HFFc6 (cell line): ENCODE measurements at regions not wholly inside any gene's neighbourhood (a gene's known extent, or its start where the extent isn't known, plus 50 kb on each side); places are given as distances from the start of the nearest gene placed in this dataset.

Experiments used
- DNase-seq: peaks from one replicate; pipeline ENCODE4 v3.0.0-alpha.2; 2018
- H3K27ac Mint-ChIP-seq: 2 replicates; pipeline ENCODE4 v1.8.0; 2020; ENCODE audit warnings: mild to moderate bottlenecking, mixed read lengths
- H3K27me3 Mint-ChIP-seq: 2 replicates; pipeline ENCODE4 v1.8.0; 2021; ENCODE audit warnings: mild to moderate bottlenecking, moderate library complexity, mixed read lengths; ENCODE audit not compliant: insufficient read depth
- H3K36me3 Mint-ChIP-seq: 2 replicates; pipeline ENCODE4 v1.8.0; 2021; ENCODE audit warnings: low read depth, mixed read lengths
- H3K4me1 Mint-ChIP-seq: 2 replicates; pipeline ENCODE4 v1.8.0; 2020; ENCODE audit warnings: low read depth, mixed read lengths
- H3K4me3 Mint-ChIP-seq: 2 replicates; pipeline ENCODE4 v1.8.0; 2020; ENCODE audit warnings: mild to moderate bottlenecking, moderate library complexity, mixed read lengths
- H3K9me3 Mint-ChIP-seq: 2 replicates; pipeline ENCODE4 v1.8.0; 2020; ENCODE audit warnings: mild to moderate bottlenecking, mixed read lengths
- TF ChIP-seq, protein P1 (sequence below): fragments of 200-600 bp; sonication (generic); IDR thresholded peaks from 2 replicates; pipeline ENCODE4 v1.5.0; 2021; ENCODE audit warnings: antibody characterized with exemption, mild to moderate bottlenecking

DNA sequence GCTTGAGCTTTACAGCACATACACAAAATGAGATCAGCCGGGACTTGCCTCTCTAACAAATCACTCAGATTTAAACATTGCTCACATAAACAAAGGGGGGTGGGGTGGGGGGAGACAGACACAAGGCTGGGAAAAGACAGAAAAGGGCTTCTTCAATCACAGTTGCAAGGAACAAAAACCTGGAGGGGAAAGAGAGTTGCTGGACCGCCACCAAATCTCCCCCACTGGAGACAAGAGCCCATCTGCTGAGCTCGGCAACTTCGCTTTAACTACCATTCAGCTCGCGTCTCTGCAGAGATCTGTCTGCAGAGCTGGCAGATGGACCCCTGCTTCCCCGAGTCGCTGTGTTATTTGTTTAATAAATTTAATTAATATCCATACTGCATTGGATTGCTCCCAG lies 165.0 kb downstream of the RCN1 start:
- TF ChIP-seq, protein P1, sequence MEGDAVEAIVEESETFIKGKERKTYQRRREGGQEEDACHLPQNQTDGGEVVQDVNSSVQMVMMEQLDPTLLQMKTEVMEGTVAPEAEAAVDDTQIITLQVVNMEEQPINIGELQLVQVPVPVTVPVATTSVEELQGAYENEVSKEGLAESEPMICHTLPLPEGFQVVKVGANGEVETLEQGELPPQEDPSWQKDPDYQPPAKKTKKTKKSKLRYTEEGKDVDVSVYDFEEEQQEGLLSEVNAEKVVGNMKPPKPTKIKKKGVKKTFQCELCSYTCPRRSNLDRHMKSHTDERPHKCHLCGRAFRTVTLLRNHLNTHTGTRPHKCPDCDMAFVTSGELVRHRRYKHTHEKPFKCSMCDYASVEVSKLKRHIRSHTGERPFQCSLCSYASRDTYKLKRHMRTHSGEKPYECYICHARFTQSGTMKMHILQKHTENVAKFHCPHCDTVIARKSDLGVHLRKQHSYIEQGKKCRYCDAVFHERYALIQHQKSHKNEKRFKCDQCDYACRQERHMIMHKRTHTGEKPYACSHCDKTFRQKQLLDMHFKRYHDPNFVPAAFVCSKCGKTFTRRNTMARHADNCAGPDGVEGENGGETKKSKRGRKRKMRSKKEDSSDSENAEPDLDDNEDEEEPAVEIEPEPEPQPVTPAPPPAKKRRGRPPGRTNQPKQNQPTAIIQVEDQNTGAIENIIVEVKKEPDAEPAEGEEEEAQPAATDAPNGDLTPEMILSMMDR: no peak
- no peak overlapping the region for H3K27ac Mint-ChIP-seq

DNA sequence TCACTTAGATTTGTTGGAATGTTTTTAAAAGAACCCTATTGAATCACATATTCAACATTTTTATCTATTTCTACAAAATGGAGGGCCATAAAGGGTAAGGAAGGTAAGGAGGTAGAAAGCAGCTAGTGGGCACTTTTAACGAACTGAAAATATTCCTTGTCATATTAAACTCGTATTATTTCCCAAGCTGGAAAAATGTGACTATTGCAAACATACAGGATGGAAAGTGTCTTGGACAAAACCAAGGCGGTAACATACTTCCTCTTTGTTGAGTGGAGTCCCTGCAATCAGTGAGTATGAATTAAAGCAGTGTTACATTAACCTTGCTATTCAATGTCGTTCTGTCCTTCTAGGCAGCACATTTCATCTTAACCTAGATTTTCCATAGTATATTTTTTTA lies 165.6 kb downstream of the RCN1 start:
- Mint-ChIP-seq H3K27me3 (peaks cover 9% of the 10 kb centered on the region), H3K27ac (no peak overlapping the region), H3K9me3 (no peaks in the 10 kb centered on the region), H3K4me1 (no peaks in the 10 kb centered on the region), H3K4me3 (no peak overlapping the region), H3K36me3 (no peaks in the 10 kb centered on the region)
- DNase-seq: no peak
- TF ChIP-seq, protein P1: no peak

More for the DNA sequence above, 165.0 kb downstream of the RCN1 start:
- Mint-ChIP-seq H3K9me3 (no peaks in the 10 kb centered on the region), H3K27me3 (peaks cover 8% of the 10 kb centered on the region), H3K4me3 (no peak overlapping the region), H3K36me3 (no peaks in the 10 kb centered on the region), H3K4me1 (no peaks in the 10 kb centered on the region)
- DNase-seq: no peak

DNA sequence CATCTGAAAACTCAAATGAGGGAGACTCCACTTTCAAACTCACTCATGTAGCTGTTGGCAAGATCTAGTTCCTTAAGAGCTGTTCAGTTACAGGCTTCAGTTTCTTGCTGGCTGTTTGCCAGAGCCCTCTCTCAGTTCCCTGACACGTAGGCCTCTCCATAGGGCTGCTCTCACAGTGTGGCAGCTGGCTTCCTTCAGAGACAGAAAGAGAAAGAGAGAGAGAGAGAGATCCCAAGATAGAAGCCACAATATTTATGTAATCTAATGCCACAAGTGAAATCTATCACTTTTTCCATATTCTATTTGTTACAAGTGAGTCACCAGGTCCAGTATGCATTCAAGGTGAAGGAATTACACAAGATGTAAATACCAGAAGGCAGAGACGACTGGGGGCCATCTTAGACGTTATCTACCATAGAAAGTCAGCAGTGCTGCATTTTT lies 168.8 kb downstream of the RCN1 start:
- no peak for DNase-seq
- Mint-ChIP-seq H3K27ac (no peak overlapping the region), H3K27me3 (peaks cover 20% of the 10 kb centered on the region), H3K4me1 (no peaks in the 10 kb centered on the region), H3K9me3 (no peaks in the 10 kb centered on the region), H3K36me3 (no peaks in the 10 kb centered on the region), H3K4me3 (no peak overlapping the region)
- TF ChIP-seq, protein P1: no peak

DNA sequence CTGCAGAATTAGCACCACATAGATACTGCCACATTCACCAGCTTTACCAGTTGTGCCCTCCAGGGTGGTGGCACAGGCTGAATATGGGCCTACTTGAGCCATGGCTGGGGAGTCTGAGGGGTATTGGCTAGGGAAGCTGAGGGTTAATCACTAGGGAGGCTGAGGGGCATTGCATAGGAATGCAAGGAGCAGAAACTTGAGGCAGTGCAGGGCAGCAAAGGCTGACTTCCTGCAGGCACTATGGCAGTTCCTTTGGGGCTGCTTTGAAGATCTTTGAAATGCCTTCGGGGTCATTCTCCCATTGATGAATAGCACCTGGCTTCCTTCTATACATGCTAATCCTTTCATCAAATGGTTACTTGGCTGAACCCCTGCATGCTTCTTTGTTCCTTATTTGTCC lies 171.5 kb downstream of the RCN1 start:
- H3K9me3 Mint-ChIP-seq: no peaks in the 10 kb centered on the region
- H3K36me3 Mint-ChIP-seq: no peaks in the 10 kb centered on the region
- TF ChIP-seq, protein P1: no peak
- H3K27me3 Mint-ChIP-seq: peaks cover 20% of the 10 kb centered on the region
- no peak for DNase-seq
- no peak overlapping the region for H3K27ac Mint-ChIP-seq
- H3K4me1 Mint-ChIP-seq: no peaks in the 10 kb centered on the region
- no peak overlapping the region for H3K4me3 Mint-ChIP-seq

DNA sequence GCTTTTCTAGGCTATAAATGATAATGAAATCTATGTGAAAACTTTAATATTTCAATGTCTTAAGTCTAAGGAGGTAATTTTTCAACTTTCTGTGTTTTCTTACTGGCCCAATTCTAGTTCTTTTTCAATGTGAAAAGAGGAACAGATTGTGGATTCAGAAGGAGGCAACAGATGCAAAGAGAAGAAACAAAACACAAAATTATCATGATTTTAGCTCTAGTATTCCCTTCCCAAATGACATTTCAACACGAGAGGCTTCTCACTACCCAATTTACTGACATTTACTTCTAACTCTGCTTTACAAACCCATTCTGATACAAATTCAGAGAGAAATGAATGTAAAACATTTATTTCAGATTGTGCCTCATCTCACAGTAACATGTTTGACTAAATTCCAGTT lies 169.4 kb downstream of the WT1 start:
- TF ChIP-seq, protein P1: no peak
- no peak overlapping the region for H3K27ac Mint-ChIP-seq
- H3K9me3 Mint-ChIP-seq: no peaks in the 10 kb centered on the region
- DNase-seq: no peak
- no peaks in the 10 kb centered on the region for H3K36me3 Mint-ChIP-seq
- no peak overlapping the region for H3K4me3 Mint-ChIP-seq
- H3K4me1 Mint-ChIP-seq: no peaks in the 10 kb centered on the region
- peaks cover 20% of the 10 kb centered on the region for H3K27me3 Mint-ChIP-seq

DNA sequence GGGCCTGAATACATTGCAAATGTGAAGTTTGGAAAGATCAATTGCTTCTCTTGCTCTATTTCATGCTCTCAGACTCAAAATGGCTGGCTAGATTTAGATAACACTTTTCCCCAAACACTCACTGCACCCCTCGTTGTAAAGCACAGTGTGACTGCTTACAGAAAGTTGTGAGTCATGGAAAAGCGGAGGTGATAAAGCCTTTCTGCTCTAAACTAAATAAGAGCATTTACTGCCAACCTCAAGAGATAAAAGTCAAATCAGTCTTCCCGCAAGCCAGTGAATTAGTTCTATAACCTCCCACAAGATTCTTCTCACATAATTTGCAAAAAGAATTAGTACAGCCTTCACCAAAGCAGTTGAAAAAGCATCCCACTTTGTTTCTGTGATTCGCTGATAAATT lies 168.7 kb downstream of the WT1 start:
- Mint-ChIP-seq H3K27ac (no peak overlapping the region), H3K27me3 (peaks cover 18% of the 10 kb centered on the region), H3K4me3 (no peak overlapping the region), H3K9me3 (no peaks in the 10 kb centered on the region), H3K4me1 (no peaks in the 10 kb centered on the region), H3K36me3 (no peaks in the 10 kb centered on the region)
- TF ChIP-seq, protein P1: no peak
- DNase-seq: no peak
